Astrocyte (in vitro differentiated cells and primary cell): ENCODE measurements at regions not wholly inside any gene's neighbourhood (a gene's known extent, or its start where the extent isn't known, plus 50 kb on each side); places are given as distances from the start of the nearest gene placed in this dataset.

ENCODE experiments used
- DNase-seq: peaks from one replicate; pipeline ENCODE4 v3.0.0-alpha.2; 2010; ENCODE audit warnings: low read depth
- FAIRE-seq: peaks from 2 replicates; lab custom pipeline; 2011; peaks lifted over from hg19 to GRCh38; lab: Jason Lieb, UNC
- H2AFZ ChIP-seq: 2 replicates; pipeline ENCODE4 v1.6.0; 2012; ENCODE audit warnings: low read depth, low read length, inconsistent platforms
- H3K27ac ChIP-seq: 2 replicates; pipeline ENCODE4 v1.5.1; 2011; ENCODE audit warnings: low read depth, low read length, inconsistent platforms
- H3K27me3 ChIP-seq: 2 replicates; pipeline ENCODE4 v1.6.0; 2011; ENCODE audit warnings: low read length, inconsistent platforms; ENCODE audit not compliant: insufficient read depth
- H3K36me3 ChIP-seq: 2 replicates; pipeline ENCODE4 v1.5.1; 2011; ENCODE audit warnings: low read length, inconsistent platforms; ENCODE audit not compliant: insufficient read depth
- H3K4me1 ChIP-seq: 2 replicates; pipeline ENCODE4 v1.5.1; 2011; ENCODE audit warnings: low read length, inconsistent platforms; ENCODE audit not compliant: insufficient read depth
- H3K4me2 ChIP-seq: 2 replicates; pipeline ENCODE4 v1.6.0; 2012; ENCODE audit warnings: low read length, inconsistent platforms
- H3K4me3 ChIP-seq: 2 replicates; pipeline ENCODE4 v1.5.1; 2011; ENCODE audit warnings: low read depth, mild to moderate bottlenecking, low read length, inconsistent platforms; ENCODE audit not compliant: insufficient read depth
- H3K79me2 ChIP-seq: 2 replicates; pipeline ENCODE4 v1.6.0; 2012; ENCODE audit warnings: mild to moderate bottlenecking, low read length, inconsistent platforms; ENCODE audit not compliant: insufficient read depth
- H3K9ac ChIP-seq: 2 replicates; pipeline ENCODE4 v1.6.0; 2012; ENCODE audit warnings: mild to moderate bottlenecking, low read length, inconsistent platforms
- H3K9me3 ChIP-seq: 2 replicates; pipeline ENCODE4 v1.5.1; 2012; ENCODE audit warnings: low read depth, mild to moderate bottlenecking, low read length, inconsistent platforms; ENCODE audit not compliant: insufficient read depth
- H4K20me1 ChIP-seq: 2 replicates; pipeline ENCODE4 v1.6.0; 2012; ENCODE audit warnings: low read length, inconsistent platforms; ENCODE audit not compliant: insufficient read depth
- H3K27ac Mint-ChIP-seq: one replicate; pipeline ENCODE4 v1.8.0; 2021; ENCODE audit warnings: mild to moderate bottlenecking, mixed read lengths; ENCODE audit not compliant: unreplicated experiment
- H3K27me3 Mint-ChIP-seq: one replicate; pipeline ENCODE4 v1.8.0; 2021; ENCODE audit warnings: low read depth, mixed read lengths; ENCODE audit not compliant: unreplicated experiment
- H3K36me3 Mint-ChIP-seq: one replicate; pipeline ENCODE4 v1.8.0; 2021; ENCODE audit warnings: low read depth, mixed read lengths; ENCODE audit not compliant: unreplicated experiment
- H3K4me1 Mint-ChIP-seq: one replicate; pipeline ENCODE4 v1.8.0; 2021; ENCODE audit warnings: low read depth, mixed read lengths; ENCODE audit not compliant: unreplicated experiment
- H3K4me3 Mint-ChIP-seq: one replicate; pipeline ENCODE4 v1.8.0; 2021; ENCODE audit warnings: mild to moderate bottlenecking, moderate library complexity, mixed read lengths; ENCODE audit not compliant: unreplicated experiment
- H3K9me3 Mint-ChIP-seq: one replicate; pipeline ENCODE4 v1.8.0; 2021; ENCODE audit warnings: mild to moderate bottlenecking, mixed read lengths; ENCODE audit not compliant: unreplicated experiment
- CTCF ChIP-seq: IDR thresholded peaks from 2 replicates; pipeline ENCODE4 v1.5.1; 2011; ENCODE audit warnings: low read depth, mild to moderate bottlenecking, inconsistent platforms, low read length, moderate library complexity; ENCODE audit not compliant: insufficient read depth
- EZH2 ChIP-seq: IDR thresholded peaks from 2 replicates; pipeline ENCODE4 v1.6.1; 2012; ENCODE audit warnings: mild to moderate bottlenecking, low read length, inconsistent platforms; ENCODE audit not compliant: insufficient read depth

- no peak for FAIRE-seq
- H3K27ac Mint-ChIP-seq = no peak overlapping the region
- Histone ChIP-seq H2AFZ (no peak overlapping the region), H3K9me3 (no peaks in the 10 kb centered on the region), H3K9ac (no peak overlapping the region), H3K4me3 (no peak overlapping the region), H3K36me3 (no peaks in the 10 kb centered on the region), H4K20me1 (no peaks in the 10 kb centered on the region), H3K27me3 (no peaks in the 10 kb centered on the region), H3K4me2 (no peak overlapping the region), H3K4me1 (no peaks in the 10 kb centered on the region), H3K27ac (no peak overlapping the region), H3K79me2 (no peaks in the 10 kb centered on the region)
- no peaks in the 10 kb centered on the region for H3K9me3 Mint-ChIP-seq
- TF ChIP-seq EZH2 = no peak
- H3K4me3 Mint-ChIP-seq = no peak overlapping the region
- DNase-seq = peak; percentile 23
- H3K36me3 Mint-ChIP-seq = no peaks in the 10 kb centered on the region
- H3K4me1 Mint-ChIP-seq = no peaks in the 10 kb centered on the region
- no peaks in the 10 kb centered on the region for H3K27me3 Mint-ChIP-seq
Measured at GRCh38 chr3:103195216-103195615, 760.4 kb downstream of the ZPLD1 start.

GRCh38 chr3:103203441-103203840, 768.6 kb downstream of the ZPLD1 start:
- no peak for DNase-seq
- Histone ChIP-seq H4K20me1 (no peaks in the 10 kb centered on the region), H3K9me3 (no peaks in the 10 kb centered on the region), H3K36me3 (no peaks in the 10 kb centered on the region), H3K27me3 (no peaks in the 10 kb centered on the region), H3K79me2 (no peaks in the 10 kb centered on the region), H3K4me3 (no peak overlapping the region), H3K9ac (no peak overlapping the region), H3K27ac (no peak overlapping the region), H3K4me2 (no peak overlapping the region), H3K4me1 (no peaks in the 10 kb centered on the region), H2AFZ (no peak overlapping the region)
- Mint-ChIP-seq H3K4me1 (no peaks in the 10 kb centered on the region), H3K9me3 (no peaks in the 10 kb centered on the region), H3K27ac (no peak overlapping the region), H3K4me3 (no peak overlapping the region), H3K27me3 (peaks cover 2% of the 10 kb centered on the region), H3K36me3 (no peaks in the 10 kb centered on the region)
- no peak for FAIRE-seq
- TF ChIP-seq CTCF (no peak), EZH2 (no peak)

GRCh38 chr3:103210583-103210982, 775.8 kb downstream of the ZPLD1 start:
- Histone ChIP-seq H3K36me3 (no peaks in the 10 kb centered on the region), H4K20me1 (no peaks in the 10 kb centered on the region), H2AFZ (no peak overlapping the region), H3K9ac (no peak overlapping the region), H3K27me3 (no peaks in the 10 kb centered on the region), H3K27ac (no peak overlapping the region), H3K4me3 (no peak overlapping the region), H3K4me2 (no peak overlapping the region), H3K9me3 (no peaks in the 10 kb centered on the region), H3K4me1 (no peaks in the 10 kb centered on the region), H3K79me2 (no peaks in the 10 kb centered on the region)
- FAIRE-seq = no peak
- no peak for DNase-seq
- no peaks in the 10 kb centered on the region for H3K9me3 Mint-ChIP-seq
- no peaks in the 10 kb centered on the region for H3K27me3 Mint-ChIP-seq
- no peak for TF ChIP-seq EZH2
- TF ChIP-seq CTCF = no peak
- no peaks in the 10 kb centered on the region for H3K36me3 Mint-ChIP-seq
- peaks cover 4% of the 10 kb centered on the region for H3K4me1 Mint-ChIP-seq
- no peak overlapping the region for H3K4me3 Mint-ChIP-seq
- no peak overlapping the region for H3K27ac Mint-ChIP-seq
